GM12801 (cell line): ENCODE measurements at regions not wholly inside any gene's neighbourhood (a gene's known extent, or its start where the extent isn't known, plus 50 kb on each side); places are given as distances from the start of the nearest gene placed in this dataset.

Experiments used
- TF ChIP-seq, protein P1 (sequence below): IDR thresholded peaks from one replicate; pipeline ENCODE4 v1.5.1; 2011; ENCODE audit warnings: control low read depth; ENCODE audit not compliant: insufficient read length; ENCODE audit errors: extremely low read depth

GRCh38 chr3:5304188-5304587 is 116.7 kb downstream of the EDEM1 start:
- TF ChIP-seq, protein P1, sequence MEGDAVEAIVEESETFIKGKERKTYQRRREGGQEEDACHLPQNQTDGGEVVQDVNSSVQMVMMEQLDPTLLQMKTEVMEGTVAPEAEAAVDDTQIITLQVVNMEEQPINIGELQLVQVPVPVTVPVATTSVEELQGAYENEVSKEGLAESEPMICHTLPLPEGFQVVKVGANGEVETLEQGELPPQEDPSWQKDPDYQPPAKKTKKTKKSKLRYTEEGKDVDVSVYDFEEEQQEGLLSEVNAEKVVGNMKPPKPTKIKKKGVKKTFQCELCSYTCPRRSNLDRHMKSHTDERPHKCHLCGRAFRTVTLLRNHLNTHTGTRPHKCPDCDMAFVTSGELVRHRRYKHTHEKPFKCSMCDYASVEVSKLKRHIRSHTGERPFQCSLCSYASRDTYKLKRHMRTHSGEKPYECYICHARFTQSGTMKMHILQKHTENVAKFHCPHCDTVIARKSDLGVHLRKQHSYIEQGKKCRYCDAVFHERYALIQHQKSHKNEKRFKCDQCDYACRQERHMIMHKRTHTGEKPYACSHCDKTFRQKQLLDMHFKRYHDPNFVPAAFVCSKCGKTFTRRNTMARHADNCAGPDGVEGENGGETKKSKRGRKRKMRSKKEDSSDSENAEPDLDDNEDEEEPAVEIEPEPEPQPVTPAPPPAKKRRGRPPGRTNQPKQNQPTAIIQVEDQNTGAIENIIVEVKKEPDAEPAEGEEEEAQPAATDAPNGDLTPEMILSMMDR: no peak

DNA sequence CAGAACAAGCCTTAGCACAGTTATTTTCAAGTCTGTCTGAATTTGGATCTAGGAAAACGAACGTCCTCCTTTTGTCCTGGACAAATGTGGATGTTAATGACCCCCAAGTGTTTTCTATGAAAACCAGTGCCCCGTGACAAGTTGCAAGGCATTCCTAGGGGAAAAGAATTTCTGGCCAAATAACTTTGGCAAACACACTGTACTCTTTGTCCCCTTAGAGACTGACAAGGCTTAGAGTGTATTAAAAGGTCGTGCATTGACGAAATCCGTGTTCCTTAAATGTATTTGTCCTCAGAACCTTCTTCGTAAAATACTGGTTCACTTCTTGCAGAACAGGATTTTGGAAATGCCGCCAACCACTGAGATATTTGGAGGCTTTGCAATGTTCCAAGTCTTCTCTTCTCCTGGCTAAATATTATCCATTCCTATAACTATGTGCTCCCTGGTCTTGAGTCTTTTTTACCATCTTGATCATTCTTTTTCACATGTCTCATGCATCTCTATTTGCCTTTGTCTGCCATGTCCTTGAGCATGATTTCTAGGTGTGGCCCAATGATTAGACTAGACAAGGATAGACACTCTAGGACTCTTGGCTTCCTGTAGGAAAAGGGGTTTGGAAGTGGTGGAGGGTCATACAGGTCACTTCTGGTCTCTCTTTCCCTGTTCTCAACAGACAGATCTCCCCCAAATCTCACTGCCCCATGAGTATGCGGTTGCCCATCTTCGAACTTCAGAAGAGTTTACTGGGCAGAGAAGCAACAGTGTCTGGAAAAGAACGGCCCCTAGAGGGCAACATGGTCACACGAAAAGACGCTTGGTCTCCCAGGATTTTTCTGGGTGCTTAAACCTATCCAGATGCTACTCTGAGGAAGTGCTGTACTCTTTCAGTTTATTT is 117.5 kb downstream of the EDEM1 start:
- TF ChIP-seq, protein P1: no peak

DNA sequence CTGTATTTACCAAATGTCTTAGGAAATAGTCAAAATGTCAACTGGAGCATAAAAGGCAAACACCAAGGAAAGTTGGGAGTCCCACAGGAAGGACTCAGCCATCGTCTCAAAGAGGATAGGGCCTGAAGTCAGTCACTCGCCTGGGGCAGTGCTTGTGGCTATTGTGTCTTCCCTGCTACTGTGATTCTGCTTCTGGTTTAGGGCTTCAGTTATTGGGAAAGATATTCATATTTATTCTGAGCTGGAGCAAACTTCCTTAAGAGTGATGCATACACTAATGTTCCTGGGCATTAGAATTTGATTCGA is 118.1 kb downstream of the EDEM1 start:
- TF ChIP-seq, protein P1: no peak

DNA sequence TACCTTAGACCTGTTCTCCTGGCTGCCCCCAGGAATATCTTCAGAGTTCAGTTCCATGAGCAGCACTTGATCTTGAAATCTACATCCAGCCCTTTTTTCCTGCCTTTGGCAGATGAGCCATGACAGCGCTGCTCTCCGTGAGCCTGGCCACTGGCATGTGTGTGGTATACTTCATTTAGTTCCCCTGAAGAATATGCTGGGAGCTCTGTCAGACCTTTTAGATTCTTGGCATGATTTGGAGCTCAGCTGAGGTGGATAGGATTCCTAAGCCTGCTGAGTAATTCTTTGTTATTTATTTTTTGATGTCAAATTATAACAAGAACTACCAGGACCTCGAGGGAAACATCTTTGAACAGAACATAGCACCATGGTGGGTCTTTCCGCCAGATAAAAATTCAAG is 121.7 kb downstream of the EDEM1 start:
- TF ChIP-seq, protein P1: no peak

DNA sequence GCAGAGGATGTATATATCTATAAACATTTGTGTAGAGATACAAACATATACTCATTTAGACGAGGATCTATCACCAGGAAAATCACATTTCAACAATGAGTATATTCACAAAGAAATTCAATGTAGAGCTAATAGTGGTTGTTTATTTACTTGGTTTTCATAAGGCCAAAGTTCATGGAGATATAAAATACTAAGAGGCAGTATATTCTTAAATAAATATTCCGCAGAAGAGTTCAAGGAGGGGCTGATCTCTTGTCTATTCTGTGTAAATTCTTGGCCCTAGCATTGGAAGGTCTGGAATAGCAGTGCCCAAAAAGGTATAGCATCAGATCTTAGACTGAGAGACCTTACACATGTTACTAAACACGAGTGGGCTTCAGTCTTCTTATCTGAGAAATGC is 122.1 kb downstream of the EDEM1 start:
- TF ChIP-seq, protein P1: no peak

DNA sequence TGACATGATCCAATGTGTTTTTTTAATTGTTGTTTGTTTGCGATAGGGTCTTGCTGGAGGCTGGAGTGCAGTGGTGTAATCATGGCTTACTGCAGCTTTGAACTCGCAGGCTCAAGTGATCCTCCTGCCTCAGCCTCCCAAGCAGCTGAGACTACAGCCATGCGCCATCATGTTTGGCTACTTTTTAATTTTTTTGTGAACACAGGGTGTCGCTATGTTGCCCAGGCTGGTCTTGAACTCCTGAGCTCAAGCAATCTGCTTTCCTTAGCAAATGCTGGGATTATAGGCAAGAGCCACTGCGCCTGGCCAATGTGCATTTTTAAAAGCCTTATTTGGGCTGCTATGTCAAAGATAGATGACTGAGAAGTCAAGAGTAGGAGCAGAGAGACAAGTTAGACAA is 123.0 kb downstream of the EDEM1 start:
- TF ChIP-seq, protein P1: no peak

DNA sequence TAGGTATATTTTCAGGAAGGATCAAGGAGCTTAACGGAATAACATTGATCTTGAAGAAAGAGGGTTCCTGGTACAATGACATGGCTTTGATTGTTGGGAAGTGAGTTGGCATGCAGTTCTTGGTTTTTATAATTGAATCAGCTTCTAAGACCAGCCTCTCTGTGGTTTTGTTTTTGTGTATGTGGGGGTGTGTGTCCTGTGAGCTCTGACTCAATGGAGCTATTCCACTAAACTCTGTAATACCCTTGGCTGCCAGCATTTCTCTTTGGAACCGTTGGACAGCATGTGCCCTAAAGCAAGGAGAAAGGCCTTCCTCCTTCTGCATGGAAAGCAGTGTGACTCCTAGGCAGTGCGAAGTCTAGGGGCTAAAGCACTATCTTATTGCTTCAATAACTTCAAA is 124.8 kb downstream of the EDEM1 start:
- TF ChIP-seq, protein P1: no peak

- TF ChIP-seq, protein P1: no peak
Measured at GRCh38 chr3:5314897-5315296, 127.4 kb downstream of the EDEM1 start.
